ENCODE measurements at regions not wholly inside any gene's neighbourhood (a gene's known extent, or its start where the extent isn't known, plus 50 kb on each side); places are given as distances from the start of the nearest gene placed in this dataset.

GRCh38 chr6:74603322-74604076 lies 602.4 kb downstream of the COL12A1 start:
- TF ChIP-seq, protein P1, sequence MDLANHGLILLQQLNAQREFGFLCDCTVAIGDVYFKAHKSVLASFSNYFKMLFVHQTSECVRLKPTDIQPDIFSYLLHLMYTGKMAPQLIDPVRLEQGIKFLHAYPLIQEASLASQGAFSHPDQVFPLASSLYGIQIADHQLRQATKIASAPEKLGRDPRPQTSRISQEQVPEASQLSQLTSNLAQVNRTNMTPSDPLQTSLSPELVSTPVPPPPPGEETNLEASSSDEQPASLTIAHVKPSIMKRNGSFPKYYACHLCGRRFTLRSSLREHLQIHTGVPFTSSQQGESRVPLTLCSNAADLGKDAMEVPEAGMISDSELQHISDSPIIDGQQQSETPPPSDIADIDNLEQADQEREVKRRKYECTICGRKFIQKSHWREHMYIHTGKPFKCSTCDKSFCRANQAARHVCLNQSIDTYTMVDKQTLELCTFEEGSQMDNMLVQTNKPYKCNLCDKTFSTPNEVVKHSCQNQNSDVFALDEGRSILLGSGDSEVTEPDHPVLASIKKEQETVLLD (IDR thresholded peaks at IDR 0.05): no peak
- no peak for TF ChIP-seq ATF6 (CRISPR knock-in tag; IDR thresholded peaks at IDR 0.05)
- no peak for TF ChIP-seq SIRT6 (IDR thresholded peaks at IDR 0.05; ENCODE audit: low read depth, low read length)
- TF ChIP-seq SMC3 (conservative IDR thresholded peaks at IDR 0.05; ENCODE audit: insufficient read depth, low read depth, low read length): no peak

Data from K562 (cell line).